Panc1 (cell line): ENCODE measurements at regions not wholly inside any gene's neighbourhood (a gene's known extent, or its start where the extent isn't known, plus 50 kb on each side); places are given as distances from the start of the nearest gene placed in this dataset.
"Not testable (repeated sequence)": the region's sequence is repeated elsewhere in the genome, so short reads cannot be mapped to it uniquely, and the experiment has no call there.

Source experiments
- CTCF ChIP-seq: fragments of 450-650 bp; IDR thresholded peaks from 2 replicates; pipeline ENCODE4 v1.5.1; 2017; ENCODE audit warnings: mild to moderate bottlenecking
- SIN3A ChIP-seq: IDR thresholded peaks from 2 replicates; pipeline ENCODE4 v1.6.1; 2012; ENCODE audit warnings: low read depth, mild to moderate bottlenecking, low read length, moderate library complexity, borderline replicate concordance; ENCODE audit not compliant: insufficient read depth

DNA sequence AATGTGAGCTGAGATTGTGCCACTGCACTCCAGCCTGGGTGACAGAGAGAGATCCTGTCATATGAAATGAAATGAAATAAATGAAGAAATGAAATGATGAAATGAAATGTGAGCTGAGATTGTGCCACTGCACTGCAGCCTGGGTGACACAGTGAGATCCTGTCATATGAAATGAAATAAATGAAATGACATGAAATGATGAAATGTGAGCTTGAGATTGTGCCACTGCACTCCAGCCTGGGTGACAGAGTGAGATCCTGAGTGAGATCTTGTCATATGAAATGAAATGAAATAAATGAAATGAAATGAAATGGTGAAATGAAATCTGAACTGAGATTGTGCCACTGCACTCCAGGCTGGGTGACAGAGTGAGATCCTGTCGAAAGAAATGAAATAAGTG, 58.2 kb upstream of the FAN1 start:
- TF ChIP-seq CTCF, SIN3A: not testable (repeated sequence)
